ENCODE measurements at regions not wholly inside any gene's neighbourhood (a gene's known extent, or its start where the extent isn't known, plus 50 kb on each side); places are given as distances from the start of the nearest gene placed in this dataset.
"Not testable (repeated sequence)": the region's sequence is repeated elsewhere in the genome, so short reads cannot be mapped to it uniquely, and the experiment has no call there.

GRCh38 chr5:120159155-120159554, 304.9 kb upstream of the PRR16 start:
- peaks cover 0 to 2% of the 10 kb centered on the region in 2 donors for H3K9me3 Mint-ChIP-seq
- ATAC-seq (replicated peaks in 1 of 2) (no peak), DNase-seq (no peak)
- H3K36me3 Mint-ChIP-seq (ENCODE audit: insufficient read depth in 2 of 2), result no peaks in the 10 kb centered on the region
- no peaks in the 10 kb centered on the region for H3K4me1 Mint-ChIP-seq (ENCODE audit: low read depth)
- H3K27ac Mint-ChIP-seq, result no peak overlapping the region
- H3K4me3 Mint-ChIP-seq, result no peak overlapping the region
- H3K27me3 Mint-ChIP-seq (ENCODE audit: low read depth), result no peaks in the 10 kb centered on the region

- H3K36me3 Mint-ChIP-seq (ENCODE audit: insufficient read depth in 2 of 2), result no peaks in the 10 kb centered on the region
- DNase-seq, result no peak
- H3K4me3 Mint-ChIP-seq, result no peak overlapping the region
- no peaks in the 10 kb centered on the region for H3K27me3 Mint-ChIP-seq (ENCODE audit: low read depth)
- no peak for ATAC-seq (replicated peaks in 1 of 2)
- no peak overlapping the region for H3K27ac Mint-ChIP-seq
- no peaks in the 10 kb centered on the region for H3K4me1 Mint-ChIP-seq (ENCODE audit: low read depth)
- peaks cover 0 to 2% of the 10 kb centered on the region in 2 donors for H3K9me3 Mint-ChIP-seq
Observed at GRCh38 chr5:120160124-120160895, 303.8 kb upstream of the PRR16 start.

- ATAC-seq (replicated peaks in 1 of 2), result no peak
- no peak overlapping the region for H3K4me3 Mint-ChIP-seq
- no peaks in the 10 kb centered on the region for H3K9me3 Mint-ChIP-seq
- H3K27ac Mint-ChIP-seq, result no peak overlapping the region
- H3K4me1 Mint-ChIP-seq (ENCODE audit: low read depth), result no peaks in the 10 kb centered on the region
- H3K27me3 Mint-ChIP-seq (ENCODE audit: low read depth), result no peaks in the 10 kb centered on the region
- DNase-seq, result no peak
- no peaks in the 10 kb centered on the region for H3K36me3 Mint-ChIP-seq (ENCODE audit: insufficient read depth in 2 of 2)
Observed at GRCh38 chr5:120162321-120162720, 301.8 kb upstream of the PRR16 start.

- no peaks in the 10 kb centered on the region for H3K27me3 Mint-ChIP-seq (ENCODE audit: low read depth)
- no peak overlapping the region for H3K27ac Mint-ChIP-seq
Observed at GRCh38 chr5:120164037-120164436, 300.1 kb upstream of the PRR16 start.

GRCh38 chr5:120164986-120165385, 299.1 kb upstream of the PRR16 start:
- Mint-ChIP-seq H3K36me3 (ENCODE audit: insufficient read depth in 2 of 2) (no peaks in the 10 kb centered on the region), H3K27me3 (ENCODE audit: low read depth) (no peaks in the 10 kb centered on the region), H3K4me3 (no peak overlapping the region), H3K9me3 (no peaks in the 10 kb centered on the region), H3K4me1 (ENCODE audit: low read depth) (no peaks in the 10 kb centered on the region), H3K27ac (no peak overlapping the region)
- ATAC-seq (replicated peaks in 1 of 2), result no peak
- no peak for DNase-seq

More at GRCh38 chr5:120164037-120164436, 300.1 kb upstream of the PRR16 start:
- H3K4me1 Mint-ChIP-seq (ENCODE audit: low read depth), result no peaks in the 10 kb centered on the region
- no peaks in the 10 kb centered on the region for H3K9me3 Mint-ChIP-seq
- DNase-seq (no peak), ATAC-seq (replicated peaks in 1 of 2) (no peak)
- H3K36me3 Mint-ChIP-seq (ENCODE audit: insufficient read depth in 2 of 2), result no peaks in the 10 kb centered on the region
- H3K4me3 Mint-ChIP-seq, result no peak overlapping the region

GRCh38 chr5:120173125-120173524, 291.0 kb upstream of the PRR16 start:
- Mint-ChIP-seq H3K36me3 (ENCODE audit: insufficient read depth in 2 of 2) (no peaks in the 10 kb centered on the region), H3K27me3 (ENCODE audit: low read depth) (no peaks in the 10 kb centered on the region), H3K27ac (no peak overlapping the region), H3K9me3 (no peaks in the 10 kb centered on the region), H3K4me3 (no peak overlapping the region), H3K4me1 (ENCODE audit: low read depth) (no peaks in the 10 kb centered on the region)
- ATAC-seq (replicated peaks in 1 of 2) (no peak), DNase-seq (no peak)

- H3K4me3 Mint-ChIP-seq, result no peak overlapping the region
- no peaks in the 10 kb centered on the region for H3K4me1 Mint-ChIP-seq (ENCODE audit: low read depth)
- H3K27me3 Mint-ChIP-seq (ENCODE audit: low read depth), result no peaks in the 10 kb centered on the region
- DNase-seq (no peak), ATAC-seq (replicated peaks in 1 of 2) (no peak)
- H3K9me3 Mint-ChIP-seq, result no peaks in the 10 kb centered on the region
- no peaks in the 10 kb centered on the region for H3K36me3 Mint-ChIP-seq (ENCODE audit: insufficient read depth in 2 of 2)
- no peak overlapping the region for H3K27ac Mint-ChIP-seq
Observed at GRCh38 chr5:120174089-120174488, 290.0 kb upstream of the PRR16 start.

- not testable (repeated sequence) for H3K27me3 Mint-ChIP-seq (ENCODE audit: low read depth); DNase-seq; H3K4me3 Mint-ChIP-seq; ATAC-seq (replicated peaks in 1 of 2); H3K4me1 Mint-ChIP-seq (ENCODE audit: low read depth); H3K27ac Mint-ChIP-seq; H3K36me3 Mint-ChIP-seq (ENCODE audit: insufficient read depth in 2 of 2); H3K9me3 Mint-ChIP-seq
Observed at GRCh38 chr5:120181238-120181637, 282.9 kb upstream of the PRR16 start.

- not testable (repeated sequence) for DNase-seq; H3K4me3 Mint-ChIP-seq; H3K9me3 Mint-ChIP-seq; H3K27me3 Mint-ChIP-seq (ENCODE audit: low read depth); H3K36me3 Mint-ChIP-seq (ENCODE audit: insufficient read depth in 2 of 2); H3K27ac Mint-ChIP-seq; H3K4me1 Mint-ChIP-seq (ENCODE audit: low read depth); ATAC-seq (replicated peaks in 1 of 2)
Observed at GRCh38 chr5:120194650-120195049, 269.4 kb upstream of the PRR16 start.

GRCh38 chr5:120199559-120199958, 264.5 kb upstream of the PRR16 start:
- peaks cover under 1 to 3% of the 10 kb centered on the region in 2 donors for H3K9me3 Mint-ChIP-seq
- no peak overlapping the region for H3K4me3 Mint-ChIP-seq
- DNase-seq, result no peak
- no peaks in the 10 kb centered on the region for H3K4me1 Mint-ChIP-seq (ENCODE audit: low read depth)
- H3K27ac Mint-ChIP-seq, result no peak overlapping the region
- H3K27me3 Mint-ChIP-seq (ENCODE audit: low read depth), result no peaks in the 10 kb centered on the region
- ATAC-seq (replicated peaks in 1 of 2), result no peak
- H3K36me3 Mint-ChIP-seq (ENCODE audit: insufficient read depth in 2 of 2), result no peaks in the 10 kb centered on the region

GRCh38 chr5:120207129-120207528, 257.0 kb upstream of the PRR16 start:
- H3K4me1 Mint-ChIP-seq (ENCODE audit: low read depth), result no peaks in the 10 kb centered on the region
- no peak for ATAC-seq (replicated peaks in 1 of 2)
- DNase-seq, result no peak
- H3K36me3 Mint-ChIP-seq (ENCODE audit: insufficient read depth in 2 of 2), result no peaks in the 10 kb centered on the region
- peaks cover 0 to 5% of the 10 kb centered on the region in 2 donors for H3K9me3 Mint-ChIP-seq
- H3K4me3 Mint-ChIP-seq, result no peak overlapping the region
- H3K27ac Mint-ChIP-seq, result no peak overlapping the region
- no peaks in the 10 kb centered on the region for H3K27me3 Mint-ChIP-seq (ENCODE audit: low read depth)

GRCh38 chr5:120217001-120217400, 247.1 kb upstream of the PRR16 start:
- H3K27me3 Mint-ChIP-seq (ENCODE audit: low read depth), result no peaks in the 10 kb centered on the region
- no peaks in the 10 kb centered on the region for H3K36me3 Mint-ChIP-seq (ENCODE audit: insufficient read depth in 2 of 2)
- peaks cover 0 to 2% of the 10 kb centered on the region in 2 donors for H3K9me3 Mint-ChIP-seq
- DNase-seq (no peak), ATAC-seq (replicated peaks in 1 of 2) (no peak)
- H3K27ac Mint-ChIP-seq, result no peak overlapping the region
- H3K4me3 Mint-ChIP-seq, result no peak overlapping the region
- no peaks in the 10 kb centered on the region for H3K4me1 Mint-ChIP-seq (ENCODE audit: low read depth)

GRCh38 chr5:120219988-120220387, 244.1 kb upstream of the PRR16 start:
- Mint-ChIP-seq H3K9me3 (peaks cover 0 to 4% of the 10 kb centered on the region in 2 donors), H3K27me3 (ENCODE audit: low read depth) (no peaks in the 10 kb centered on the region), H3K27ac (no peak overlapping the region), H3K4me3 (no peak overlapping the region), H3K4me1 (ENCODE audit: low read depth) (no peaks in the 10 kb centered on the region), H3K36me3 (ENCODE audit: insufficient read depth in 2 of 2) (no peaks in the 10 kb centered on the region)
- ATAC-seq (replicated peaks in 1 of 2), result no peak
- no peak for DNase-seq

GRCh38 chr5:120225524-120225923, 238.6 kb upstream of the PRR16 start:
- H3K4me1 Mint-ChIP-seq (ENCODE audit: low read depth), result no peaks in the 10 kb centered on the region
- no peaks in the 10 kb centered on the region for H3K36me3 Mint-ChIP-seq (ENCODE audit: insufficient read depth in 2 of 2)
- no peak overlapping the region for H3K4me3 Mint-ChIP-seq
- no peaks in the 10 kb centered on the region for H3K27me3 Mint-ChIP-seq (ENCODE audit: low read depth)
- no peak for DNase-seq
- no peak overlapping the region for H3K27ac Mint-ChIP-seq
- no peak for ATAC-seq (replicated peaks in 1 of 2)
- H3K9me3 Mint-ChIP-seq, result peaks cover 0 to 11% of the 10 kb centered on the region in 2 donors
